HG02938 (cell line): ENCODE measurements at regions not wholly inside any gene's neighbourhood (a gene's known extent, or its start where the extent isn't known, plus 50 kb on each side); places are given as distances from the start of the nearest gene placed in this dataset.

Experiments used
- ATAC-seq: cut with Tn5 transposase; IDR thresholded peaks from one replicate; pipeline ENCODE4 v1.9.1; 2021; ENCODE audit warnings: mild to moderate bottlenecking, moderate library complexity; ENCODE audit not compliant: unreplicated experiment

- peak; percentile 51 for ATAC-seq
Observed at GRCh38 chr11:76721755-76722677, 51.5 kb upstream of the LRRC32 start.

- no peak for ATAC-seq
Observed at GRCh38 chr11:76723142-76723541, 52.6 kb upstream of the LRRC32 start.

GRCh38 chr11:76723548-76723947 lies 53.0 kb upstream of the LRRC32 start:
- no peak for ATAC-seq

DNA sequence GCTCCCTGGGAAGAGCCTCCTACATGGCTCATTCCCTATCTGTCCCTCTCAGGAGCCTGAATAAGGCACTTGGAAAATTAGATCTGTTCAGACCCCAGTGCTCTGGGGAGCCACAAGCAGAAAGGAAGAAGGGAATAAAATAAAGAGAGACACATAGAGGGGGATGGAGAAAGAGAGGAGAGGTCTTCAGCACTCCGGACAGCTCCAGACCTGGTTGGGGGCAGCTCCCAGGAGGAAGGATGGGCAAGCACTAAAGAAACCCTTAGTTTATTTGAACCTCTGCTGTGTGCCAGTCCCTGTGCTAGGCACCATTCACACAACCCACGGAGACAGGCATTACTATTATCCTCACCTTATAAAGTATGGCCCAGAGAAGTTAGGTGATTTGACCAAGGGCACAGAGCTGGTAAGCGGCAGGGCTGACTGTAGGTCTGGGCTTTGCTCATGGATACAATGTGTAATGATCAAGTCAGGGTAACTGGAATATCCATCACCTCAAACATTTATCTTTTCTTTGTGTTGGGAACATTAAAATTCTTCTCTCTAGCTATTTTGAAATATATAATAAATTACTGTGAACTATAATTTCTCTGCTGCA lies 53.7 kb upstream of the LRRC32 start:
- ATAC-seq = no peak

GRCh38 chr11:76728227-76728626 lies 54.9 kb upstream of the TSKU start:
- no peak for ATAC-seq

DNA sequence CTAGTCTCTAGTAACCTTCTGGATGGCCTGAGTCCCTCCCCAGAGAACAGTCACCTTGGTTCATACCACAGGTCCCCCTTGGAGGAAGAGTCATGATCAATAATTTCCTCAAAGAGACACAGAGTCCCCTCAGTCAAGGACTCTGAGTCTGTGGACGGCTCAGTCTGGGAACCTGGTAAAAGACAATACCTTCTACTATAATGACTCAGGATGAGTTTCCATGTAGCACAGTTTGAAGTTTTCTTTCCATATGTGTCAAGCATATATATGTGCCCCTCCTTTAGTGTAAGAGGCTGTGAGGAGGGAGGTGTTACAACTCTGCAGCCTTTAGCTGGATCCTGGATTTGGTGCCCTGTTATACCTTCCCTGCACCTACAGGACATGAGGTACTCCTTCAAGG lies 54.4 kb upstream of the TSKU start:
- ATAC-seq = no peak

- no peak for ATAC-seq
Observed at GRCh38 chr11:76729214-76729613, 53.9 kb upstream of the TSKU start.

DNA sequence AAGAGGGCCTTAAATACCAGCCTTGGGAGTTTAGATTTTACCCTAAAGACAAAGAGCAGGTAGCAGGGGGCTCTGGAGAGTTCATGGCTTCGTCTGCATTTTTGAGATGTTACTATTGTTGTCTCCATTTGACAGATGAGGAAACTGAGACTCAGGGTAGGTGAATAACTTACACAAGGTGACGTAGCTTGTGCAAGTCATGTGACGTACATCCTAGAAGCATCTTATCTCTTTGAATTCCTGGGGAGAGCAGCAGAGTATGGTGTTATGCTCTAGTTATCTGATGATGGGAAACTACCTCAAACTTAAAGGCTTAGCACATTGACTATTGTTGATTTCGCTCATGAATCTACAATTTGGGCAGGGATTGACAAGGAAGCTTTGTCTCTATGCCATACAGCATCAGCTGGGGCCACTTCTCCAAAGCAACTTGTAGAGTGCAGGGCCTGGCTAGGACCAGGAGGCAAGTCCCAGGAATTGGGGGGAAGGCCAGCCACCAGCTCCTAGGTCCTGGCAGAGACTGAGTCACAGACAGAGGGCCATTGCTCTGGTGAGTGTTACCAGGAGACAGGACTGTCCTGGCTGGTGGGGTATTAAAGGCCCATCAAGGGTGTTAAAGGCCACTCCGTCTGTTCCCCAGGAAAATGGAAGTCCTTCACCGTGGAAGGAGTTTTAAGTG lies 52.1 kb upstream of the TSKU start:
- no peak for ATAC-seq

GRCh38 chr11:76732643-76733042 lies 50.5 kb upstream of the TSKU start:
- ATAC-seq = no peak
